ENCODE measurements at regions not wholly inside any gene's neighbourhood (a gene's known extent, or its start where the extent isn't known, plus 50 kb on each side); places are given as distances from the start of the nearest gene placed in this dataset.

DNA sequence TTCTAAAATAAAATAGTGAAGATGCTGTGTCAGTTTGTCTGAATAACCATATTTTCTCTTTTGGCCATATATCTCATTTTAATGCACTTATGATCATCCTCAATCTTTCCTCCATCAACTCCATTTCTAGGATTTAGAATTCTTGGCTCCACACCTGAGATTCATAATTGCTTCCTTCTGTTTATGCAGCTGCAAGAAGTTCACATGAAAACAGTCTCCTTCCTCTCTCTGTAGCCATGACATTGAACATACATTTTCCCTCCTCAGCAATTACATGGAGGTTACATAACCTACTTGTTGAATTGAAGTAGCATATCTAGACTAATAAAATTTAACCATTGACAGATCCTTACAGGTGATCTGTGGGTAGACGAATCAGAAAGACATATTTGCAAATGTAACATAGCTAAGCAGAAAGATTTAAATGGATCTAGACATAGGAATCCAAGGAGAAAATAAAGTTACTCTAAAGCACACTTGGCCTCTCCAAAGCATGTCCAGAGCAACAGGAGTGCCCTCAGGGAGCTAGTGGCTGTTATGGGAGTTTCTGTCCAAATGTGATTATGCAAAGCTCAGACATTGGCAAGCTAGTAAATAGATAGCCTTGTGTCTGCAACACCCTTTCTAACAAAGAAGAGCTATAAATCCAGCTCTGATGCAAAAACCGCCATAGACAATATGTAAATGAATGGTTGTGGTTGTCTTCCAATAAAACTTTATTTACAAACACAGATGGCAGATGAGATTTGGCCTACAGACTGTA, 119.9 kb upstream of the MPPED2 start:
- Histone ChIP-seq H3K27me3 (ENCODE audit: control insufficient read depth, insufficient read depth, low read length) (no peaks in the 10 kb centered on the region), H2AFZ (replicated peaks; ENCODE audit: low read length, poor library complexity) (no peak overlapping the region), H2AK9ac (replicated peaks; ENCODE audit: low read depth, low read length, poor library complexity) (no peak overlapping the region), H3K14ac (replicated peaks; ENCODE audit: low read depth, low read length) (no peak overlapping the region), H3K36me3 (ENCODE audit: control insufficient read depth, insufficient read depth, low read length) (no peaks in the 10 kb centered on the region), H3K56ac (ENCODE audit: extremely low read depth, insufficient read depth, low read length) (no peak overlapping the region), H2BK120ac (ENCODE audit: low read depth, low read length) (no peak overlapping the region), H3K23ac (ENCODE audit: low read depth, low read length) (no peak overlapping the region), H4K5ac (ENCODE audit: low read depth, low read length) (no peak overlapping the region), H2BK20ac (ENCODE audit: low read depth, low read length) (no peak overlapping the region), H3K9me1 (ENCODE audit: insufficient read depth, low read length) (no peaks in the 10 kb centered on the region), H3K4me2 (ENCODE audit: low read depth, low read length) (no peak overlapping the region), H2AK5ac (ENCODE audit: low read depth, low read length) (no peak overlapping the region), H3K9ac (ENCODE audit: low read depth, low read length) (no peak overlapping the region), H3K4me1 (ENCODE audit: control insufficient read depth, insufficient read depth, low read length) (no peaks in the 10 kb centered on the region), H2BK15ac (ENCODE audit: low read depth, low read length) (no peak overlapping the region), H4K8ac (ENCODE audit: low read depth in 2 of 2, low read length in 2 of 2) (no peak overlapping the region), H3K79me1 (ENCODE audit: low read depth in 1 of 2, low read length in 2 of 2) (no peaks in the 10 kb centered on the region), H2BK5ac (ENCODE audit: low read depth, low read length, poor library complexity, severe bottlenecking) (no peak overlapping the region), H3K4me3 (ENCODE audit: insufficient read depth, low read depth, low read length) (no peak overlapping the region), H3K18ac (ENCODE audit: low read depth, low read length) (no peak overlapping the region), H4K20me1 (ENCODE audit: insufficient read depth, low read length) (no peaks in the 10 kb centered on the region), H3K27ac (ENCODE audit: insufficient read depth, low read length) (no peak overlapping the region), H4K91ac (ENCODE audit: insufficient read depth, low read depth, low read length) (no peak overlapping the region), H3K4ac (ENCODE audit: low read depth, low read length) (no peak overlapping the region), H3K9me3 (ENCODE audit: control insufficient read depth, insufficient read depth, low read length) (no peaks in the 10 kb centered on the region)
- ChIA-PET POLR2A (ENCODE audit: unreplicated experiment) (no interaction called here), CTCF (no interaction called here)
- dilution Hi-C loops (cut with HindIII; ENCODE audit: low sequenced_read_pairs, unreplicated experiment) (no loop called here), in situ Hi-C loops (cut with MboI; ENCODE audit: low sequenced_read_pairs) (no loop called here), intact Hi-C loops (cut with micrococcal nuclease) (no loop called here)
- ATAC-seq (ENCODE audit: low read depth) = no peak
- no peak for DNase-seq
- no TSS peak for BruUV-seq (replicated peaks)
- no CpG with 5 or more reads among the region's 2 CpGs for WGBS, 2 experiments (ENCODE audit: extremely low coverage in 2 of 2, insufficient read length in 1 of 2)
- TF ChIP-seq FOS (IDR thresholded peaks at IDR 0.05; ENCODE audit: low read depth, low read length) (no peak), CEBPB (IDR thresholded peaks at IDR 0.05; ENCODE audit: low read depth, low read length) (no peak), RFX5 (IDR thresholded peaks at IDR 0.05; ENCODE audit: low read depth, low read length) (no peak), MAFK (IDR thresholded peaks at IDR 0.05; ENCODE audit: low read depth, low read length) (no peak), RAD21 (IDR thresholded peaks at IDR 0.05; ENCODE audit: low read length) (no peak), POLR2A (IDR thresholded peaks at IDR 0.05; ENCODE audit: low read depth, low read length) (no peak), CTCF (conservative IDR thresholded peaks at IDR 0.05; ENCODE audit: low read depth, low read length) (no peak), BHLHE40 (IDR thresholded peaks at IDR 0.05; ENCODE audit: low read depth, low read length) (no peak), SMC3 (IDR thresholded peaks at IDR 0.05; ENCODE audit: low read depth, low read length) (no peak), RCOR1 (IDR thresholded peaks at IDR 0.05; ENCODE audit: insufficient replicate concordance, low read length) (no peak), NFE2L2 (IDR thresholded peaks at IDR 0.05; ENCODE audit: low read depth, low read length) (no peak), MAZ (IDR thresholded peaks at IDR 0.05; ENCODE audit: borderline replicate concordance, low read depth, low read length) (no peak), MXI1 (IDR thresholded peaks at IDR 0.05; ENCODE audit: borderline replicate concordance, low read depth, low read length) (no peak), ELK1 (IDR thresholded peaks at IDR 0.05; ENCODE audit: borderline replicate concordance, low read depth, low read length) (no peak), CHD1 (IDR thresholded peaks at IDR 0.05; ENCODE audit: low read depth, low read length) (no peak)
- TF ChIP-seq, protein P1, sequence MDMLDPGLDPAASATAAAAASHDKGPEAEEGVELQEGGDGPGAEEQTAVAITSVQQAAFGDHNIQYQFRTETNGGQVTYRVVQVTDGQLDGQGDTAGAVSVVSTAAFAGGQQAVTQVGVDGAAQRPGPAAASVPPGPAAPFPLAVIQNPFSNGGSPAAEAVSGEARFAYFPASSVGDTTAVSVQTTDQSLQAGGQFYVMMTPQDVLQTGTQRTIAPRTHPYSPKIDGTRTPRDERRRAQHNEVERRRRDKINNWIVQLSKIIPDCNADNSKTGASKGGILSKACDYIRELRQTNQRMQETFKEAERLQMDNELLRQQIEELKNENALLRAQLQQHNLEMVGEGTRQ (IDR thresholded peaks at IDR 0.05; ENCODE audit: low read depth, low read length) = no peak
